ENCODE measurements at regions not wholly inside any gene's neighbourhood (a gene's known extent, or its start where the extent isn't known, plus 50 kb on each side); places are given as distances from the start of the nearest gene placed in this dataset.

DNA sequence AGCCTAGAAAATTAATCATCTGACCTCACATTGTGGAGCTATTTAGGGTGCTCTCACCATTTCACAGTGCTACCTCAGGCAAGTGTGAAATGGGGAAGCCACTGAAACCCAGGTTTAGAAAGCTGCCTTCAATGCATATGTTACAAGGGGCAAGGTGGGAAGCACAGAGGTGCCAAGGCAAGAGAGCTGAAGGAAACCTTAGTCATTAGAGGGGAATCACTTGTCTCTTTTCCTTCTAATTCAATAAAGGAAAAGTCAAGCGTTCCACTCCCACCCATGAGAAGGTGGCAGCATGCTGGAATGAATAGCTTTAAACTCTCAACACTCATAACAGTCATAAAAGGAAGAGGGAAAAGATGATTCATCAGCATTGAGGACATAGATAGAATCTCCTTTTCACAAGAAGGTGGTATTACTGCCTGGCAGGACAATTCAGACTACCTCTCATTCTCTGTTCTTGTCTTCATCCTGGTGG is 251.9 kb upstream of the IRAK1BP1 start:
- no peak overlapping the region for H3K27ac ChIP-seq
- no peaks in the 10 kb centered on the region for H3K36me3 ChIP-seq
- no peaks in the 10 kb centered on the region for H3K4me1 ChIP-seq
- no peak overlapping the region for H3K4me3 ChIP-seq
- no peak for DNase-seq
- no peak for TF ChIP-seq POLR2A (IDR thresholded peaks at IDR 0.05)
- TF ChIP-seq, protein P1, sequence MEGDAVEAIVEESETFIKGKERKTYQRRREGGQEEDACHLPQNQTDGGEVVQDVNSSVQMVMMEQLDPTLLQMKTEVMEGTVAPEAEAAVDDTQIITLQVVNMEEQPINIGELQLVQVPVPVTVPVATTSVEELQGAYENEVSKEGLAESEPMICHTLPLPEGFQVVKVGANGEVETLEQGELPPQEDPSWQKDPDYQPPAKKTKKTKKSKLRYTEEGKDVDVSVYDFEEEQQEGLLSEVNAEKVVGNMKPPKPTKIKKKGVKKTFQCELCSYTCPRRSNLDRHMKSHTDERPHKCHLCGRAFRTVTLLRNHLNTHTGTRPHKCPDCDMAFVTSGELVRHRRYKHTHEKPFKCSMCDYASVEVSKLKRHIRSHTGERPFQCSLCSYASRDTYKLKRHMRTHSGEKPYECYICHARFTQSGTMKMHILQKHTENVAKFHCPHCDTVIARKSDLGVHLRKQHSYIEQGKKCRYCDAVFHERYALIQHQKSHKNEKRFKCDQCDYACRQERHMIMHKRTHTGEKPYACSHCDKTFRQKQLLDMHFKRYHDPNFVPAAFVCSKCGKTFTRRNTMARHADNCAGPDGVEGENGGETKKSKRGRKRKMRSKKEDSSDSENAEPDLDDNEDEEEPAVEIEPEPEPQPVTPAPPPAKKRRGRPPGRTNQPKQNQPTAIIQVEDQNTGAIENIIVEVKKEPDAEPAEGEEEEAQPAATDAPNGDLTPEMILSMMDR (IDR thresholded peaks at IDR 0.05) = no peak
- no peaks in the 10 kb centered on the region for H3K27me3 ChIP-seq
- H3K9me3 ChIP-seq = no peaks in the 10 kb centered on the region

DNA sequence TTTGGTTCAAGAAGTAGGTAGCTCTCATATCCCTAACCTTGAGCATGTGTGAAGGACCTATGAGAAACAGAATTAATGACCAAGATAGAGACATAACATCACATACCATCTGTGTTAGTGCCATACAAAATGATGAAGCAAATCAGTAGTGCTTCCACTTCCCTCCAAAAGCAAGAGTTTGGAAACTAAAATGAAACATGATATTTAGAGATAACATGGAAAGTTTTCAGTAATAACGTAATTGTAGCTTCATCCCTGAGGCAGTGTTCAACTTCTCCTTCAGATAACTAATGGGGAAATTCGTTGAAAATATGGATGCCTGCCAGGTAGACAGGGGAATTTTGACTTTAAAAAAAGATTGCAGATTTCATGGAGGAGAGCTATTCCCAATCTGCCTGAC is 248.4 kb upstream of the IRAK1BP1 start:
- H3K9me3 ChIP-seq = no peaks in the 10 kb centered on the region
- no peak overlapping the region for H3K4me3 ChIP-seq
- no peaks in the 10 kb centered on the region for H3K4me1 ChIP-seq
- DNase-seq = no peak
- no peaks in the 10 kb centered on the region for H3K27me3 ChIP-seq
- no peak overlapping the region for H3K27ac ChIP-seq
- TF ChIP-seq POLR2A (IDR thresholded peaks at IDR 0.05) = no peak
- TF ChIP-seq, protein P1 (IDR thresholded peaks at IDR 0.05) = no peak
- H3K36me3 ChIP-seq = no peaks in the 10 kb centered on the region

DNA sequence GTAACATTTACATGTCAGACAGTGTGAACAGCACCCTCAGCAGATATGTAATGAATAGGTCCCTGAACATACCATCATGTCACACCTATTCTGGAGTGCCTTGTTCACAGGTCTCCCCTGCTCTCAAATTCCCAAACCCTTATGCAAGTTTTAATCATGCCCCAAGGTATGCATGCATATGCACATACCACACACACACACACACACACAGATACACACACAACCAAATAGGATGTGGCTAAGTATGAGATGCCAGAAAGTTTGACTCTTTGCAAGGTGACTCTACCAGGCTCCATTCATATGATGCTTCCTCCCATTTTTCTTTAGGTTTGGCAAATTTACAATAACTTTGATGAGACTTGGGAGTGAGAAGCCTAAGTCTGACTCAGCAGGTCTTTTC is 243.8 kb upstream of the IRAK1BP1 start:
- H3K36me3 ChIP-seq = no peaks in the 10 kb centered on the region
- H3K27me3 ChIP-seq = no peaks in the 10 kb centered on the region
- no peak for DNase-seq
- TF ChIP-seq POLR2A (IDR thresholded peaks at IDR 0.05) = no peak
- TF ChIP-seq, protein P1 (IDR thresholded peaks at IDR 0.05) = no peak
- H3K27ac ChIP-seq = no peak overlapping the region
- no peak overlapping the region for H3K4me3 ChIP-seq
- H3K9me3 ChIP-seq = no peaks in the 10 kb centered on the region
- H3K4me1 ChIP-seq = no peaks in the 10 kb centered on the region

DNA sequence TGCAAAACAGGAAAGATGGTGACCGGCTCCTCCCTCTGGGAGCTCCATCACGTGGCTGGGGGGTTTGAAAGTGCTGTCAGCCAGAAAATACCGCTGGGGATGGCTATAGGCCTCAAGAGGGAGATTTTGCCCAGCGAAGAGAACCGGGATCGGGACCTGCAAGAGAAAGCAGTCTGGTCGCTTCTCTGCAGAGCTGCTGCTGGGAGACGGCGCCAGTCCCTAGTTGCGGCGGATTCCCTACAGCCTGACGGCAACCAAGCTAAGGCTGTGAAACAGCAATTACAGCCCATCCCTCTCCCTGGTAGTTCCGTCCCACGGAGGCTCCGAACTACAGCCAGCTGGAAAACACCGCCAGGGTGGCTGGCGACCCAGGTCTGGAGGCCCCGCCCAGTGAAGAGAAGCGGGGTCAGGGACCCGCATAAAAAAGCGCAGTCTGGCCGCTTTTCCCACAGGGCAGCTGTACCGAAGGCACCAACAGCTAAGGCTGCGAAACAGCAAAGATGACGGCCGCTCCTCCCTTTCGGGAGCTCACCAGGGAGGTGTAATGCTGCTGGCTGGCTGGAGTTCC is 238.1 kb upstream of the IRAK1BP1 start:
- Histone ChIP-seq H3K4me1 (no peaks in the 10 kb centered on the region), H3K4me3 (peak overlapping the region in 2 of 4 donors; percentile 31 to 32), H3K27ac (no peak overlapping the region), H3K36me3 (no peaks in the 10 kb centered on the region), H3K27me3 (no peaks in the 10 kb centered on the region), H3K9me3 (no peaks in the 10 kb centered on the region)
- TF ChIP-seq, protein P1 (IDR thresholded peaks at IDR 0.05) = no peak
- TF ChIP-seq POLR2A (IDR thresholded peaks at IDR 0.05) = no peak
- peak in 2 of 3 donors; percentile 42 to 52 for DNase-seq

DNA sequence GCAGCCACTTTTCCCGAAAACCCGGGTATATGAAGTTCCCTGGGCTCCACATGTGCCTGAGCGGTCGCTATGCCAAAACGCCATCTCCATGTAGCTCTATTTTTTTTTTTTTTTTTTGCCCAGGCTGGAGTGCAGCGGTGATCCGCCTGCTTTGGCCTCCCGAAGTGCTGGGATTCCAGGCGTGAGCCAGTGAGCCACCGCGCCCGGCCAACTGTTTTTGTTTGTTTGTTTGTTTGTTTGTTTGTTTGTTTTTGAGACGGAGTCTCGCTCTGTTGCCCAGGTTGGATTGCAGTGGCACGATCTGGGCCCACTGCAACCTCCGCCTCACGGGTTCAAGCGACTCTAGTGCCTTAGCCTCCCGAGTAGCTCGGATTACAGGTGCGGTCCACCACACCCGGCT is 237.5 kb upstream of the IRAK1BP1 start:
- H3K4me3 ChIP-seq = no peak overlapping the region
- H3K27me3 ChIP-seq = no peaks in the 10 kb centered on the region
- no peak overlapping the region for H3K27ac ChIP-seq
- H3K4me1 ChIP-seq = no peaks in the 10 kb centered on the region
- H3K36me3 ChIP-seq = no peaks in the 10 kb centered on the region
- no peak for DNase-seq
- no peak for TF ChIP-seq POLR2A (IDR thresholded peaks at IDR 0.05)
- TF ChIP-seq, protein P1 (IDR thresholded peaks at IDR 0.05) = no peak
- H3K9me3 ChIP-seq = no peaks in the 10 kb centered on the region

DNA sequence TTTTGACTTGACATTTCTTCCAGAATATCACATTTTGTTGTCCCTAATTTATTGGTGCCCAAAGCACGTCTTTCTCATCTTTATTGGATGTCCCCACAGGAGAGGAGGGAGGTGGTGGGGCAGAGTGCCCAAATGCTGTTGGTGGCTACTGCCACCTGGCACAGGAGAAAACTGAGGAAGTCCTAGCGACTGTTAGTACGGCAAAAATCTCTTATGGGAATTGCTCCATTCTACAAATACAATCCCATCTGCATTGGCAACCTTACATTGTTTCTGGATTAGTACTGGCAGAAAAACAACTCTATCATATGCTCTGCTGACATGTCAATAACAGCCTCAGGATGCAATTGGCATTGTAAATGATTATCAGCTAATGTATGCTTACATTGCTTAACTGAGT is 235.4 kb upstream of the IRAK1BP1 start:
- Histone ChIP-seq H3K36me3 (no peaks in the 10 kb centered on the region), H3K4me3 (no peak overlapping the region), H3K4me1 (no peaks in the 10 kb centered on the region), H3K27ac (no peak overlapping the region), H3K27me3 (no peaks in the 10 kb centered on the region), H3K9me3 (no peaks in the 10 kb centered on the region)
- no peak for TF ChIP-seq POLR2A (IDR thresholded peaks at IDR 0.05)
- TF ChIP-seq, protein P1 (IDR thresholded peaks at IDR 0.05) = no peak
- no peak for DNase-seq

All from Peyer's patch (tissue), 4 donors.